Sigmoid colon (tissue), 6 donors: ENCODE measurements at regions not wholly inside any gene's neighbourhood (a gene's known extent, or its start where the extent isn't known, plus 50 kb on each side); places are given as distances from the start of the nearest gene placed in this dataset.
A peak's percentile ranks its signal among the peaks of the same experiment; 100 is the strongest.

ENCODE experiments used
- DNase-seq: peaks from one replicate; pipeline ENCODE4 v3.0.0-alpha.2; 2019
- H3K27ac ChIP-seq, 4 donors: fragments of 200-600 bp; sonication (generic); one replicate each; pipeline ENCODE4 v1.5.1; 2016 to 2019; ENCODE audit warnings: mild to moderate bottlenecking in 1 of 4
- H3K27me3 ChIP-seq, 3 donors: fragments of 200-600 bp; sonication (generic); one replicate each; pipeline ENCODE4 v1.5.1; 2019; ENCODE audit warnings: mild to moderate bottlenecking in 1 of 3
- H3K36me3 ChIP-seq, 4 donors: fragments of 200-600 bp; sonication (generic); one replicate each; pipeline ENCODE4 v1.5.1; 2016 to 2019
- H3K4me1 ChIP-seq, 4 donors: fragments of 200-600 bp; sonication (generic); one replicate each; pipeline ENCODE4 v1.5.1; 2017 to 2019
- H3K4me3 ChIP-seq, 4 donors: fragments of 200-600 bp; sonication (generic); one replicate each; pipeline ENCODE4 v1.5.1; 2017 to 2019; ENCODE audit warnings: mild to moderate bottlenecking in 2 of 4, moderate library complexity in 1 of 4
- H3K9me3 ChIP-seq, 4 donors: fragments of 200-600 bp in 3 of 4; sonication (generic) in 3 of 4; one replicate each; pipeline versions ENCODE4 v1.5.1 to v1.6.1; 2013 to 2019
- CTCF ChIP-seq, 4 experiments: fragments of 450-650 bp in 3 of 4; fragments of 200-600 bp in 1 of 4; IDR thresholded peaks; one replicate each; pipeline ENCODE4 v1.5.1; 2016 to 2019; ENCODE audit warnings: antibody characterized with exemption in 4 of 4, mild to moderate bottlenecking in 3 of 4, moderate library complexity in 2 of 4
- EP300 ChIP-seq, 4 donors: sonication (generic); formaldehyde crosslinking; IDR thresholded peaks; one replicate each; pipeline ENCODE4 v1.6.1; 2017; ENCODE audit warnings: antibody characterized with exemption in 4 of 4
- POLR2A ChIP-seq, 2 donors: fragments of 450-650 bp; IDR thresholded peaks; one replicate each; pipeline ENCODE4 v1.6.1; 2016; ENCODE audit warnings: antibody characterized with exemption in 2 of 2, mild to moderate bottlenecking in 2 of 2, moderate library complexity in 2 of 2
- POLR2AphosphoS5 ChIP-seq, 4 donors: sonication (generic); formaldehyde crosslinking; IDR thresholded peaks; one replicate each; pipeline ENCODE4 v1.6.1; 2017; ENCODE audit warnings: antibody characterized with exemption in 4 of 4
- WGBS, 2 donors: extraction: QIAGEN DNeasy Blood & Tissue Kit; methylation state at CpG; one replicate each; pipeline ENCODE4 v1.1.7; 2013; 5-methylcytosine and 5-hydroxymethylcytosine counted together
- intact Hi-C: fragments of 100-400 bp; cut with DNase I; formaldehyde crosslinking; loops from one replicate; pipeline ENCODE4 v1.15.1; 2023
- donor health status: healthy with polysubstance abuse.
- donor health status: healthy.

GRCh38 chr11:76270389-76270788 is 64.1 kb upstream of the WNT11 start:
- peaks cover 0 to 10% (median 0%) of the 10 kb centered on the region in 4 donors for H3K4me1 ChIP-seq
- intact Hi-C loops: no loop called here
- H3K27me3 ChIP-seq: no peaks in the 10 kb centered on the region
- no peak for DNase-seq
- H3K4me3 ChIP-seq: no peak overlapping the region
- peak in 3 of 4 donors; percentile 21 to 44 (median 24) for TF ChIP-seq POLR2AphosphoS5 (IDR thresholded peaks at IDR 0.05)
- TF ChIP-seq EP300 (IDR thresholded peaks at IDR 0.05): no peak
- no peak for TF ChIP-seq CTCF (IDR thresholded peaks at IDR 0.05)
- 49 to 80% methylated on average over 1 of the region's 1 CpG for WGBS, 2 donors
- H3K36me3 ChIP-seq: no peaks in the 10 kb centered on the region
- H3K9me3 ChIP-seq: peaks cover 0 to 4% (median 0%) of the 10 kb centered on the region in 4 donors
- H3K27ac ChIP-seq: peak overlapping the region; percentile 23 to 53 (median 36)

DNA sequence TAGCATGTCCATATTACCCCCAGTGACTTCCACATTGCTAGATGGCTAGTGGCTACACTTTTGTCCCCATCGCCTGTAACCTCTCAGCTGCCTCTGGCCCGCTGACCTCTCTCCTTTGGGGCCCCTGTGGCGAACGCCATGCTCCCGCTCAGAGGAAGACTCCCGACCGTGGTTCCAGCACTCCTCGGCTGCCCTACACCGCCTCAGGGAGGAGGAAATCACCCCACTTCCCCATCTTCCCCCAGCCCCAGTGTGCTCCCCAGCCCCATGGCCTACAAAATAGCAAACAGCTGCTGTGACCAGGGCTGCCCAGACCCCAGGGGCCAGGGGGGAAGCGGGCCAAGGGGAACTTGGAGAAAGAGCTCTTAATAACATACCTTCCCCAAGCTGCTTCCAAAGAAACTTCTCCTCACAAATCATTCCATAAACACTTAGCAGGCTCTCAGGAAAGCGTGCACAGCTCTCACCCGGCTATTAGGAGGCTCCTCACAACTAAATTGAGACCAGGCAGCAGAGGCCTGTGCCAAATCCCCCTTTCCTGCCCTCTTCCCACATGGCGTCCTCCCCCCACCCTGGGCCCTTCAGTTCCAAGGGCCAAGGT is 63.5 kb upstream of the WNT11 start:
- 79 to 89% methylated on average over 13 of the region's 13 CpGs for WGBS, 2 donors
- TF ChIP-seq EP300 (IDR thresholded peaks at IDR 0.05) (no peak), POLR2AphosphoS5 (IDR thresholded peaks at IDR 0.05) (no peak), CTCF (IDR thresholded peaks at IDR 0.05) (no peak), POLR2A (IDR thresholded peaks at IDR 0.05) (no peak)
- intact Hi-C loops: no loop called here
- H3K36me3 ChIP-seq: no peaks in the 10 kb centered on the region
- H3K4me3 ChIP-seq: no peak overlapping the region
- peaks cover 0 to 12% (median 0%) of the 10 kb centered on the region in 4 donors for H3K4me1 ChIP-seq
- peak overlapping the region; percentile 23 to 53 (median 36) for H3K27ac ChIP-seq
- H3K27me3 ChIP-seq: no peaks in the 10 kb centered on the region
- H3K9me3 ChIP-seq: peaks cover 0 to 4% (median 0%) of the 10 kb centered on the region in 4 donors
- DNase-seq: no peak

- WGBS, 2 donors: 88 to 93% methylated on average over 6 of the region's 6 CpGs
- Histone ChIP-seq H3K4me3 (no peak overlapping the region), H3K4me1 (peaks cover 0 to 12% (median 0%) of the 10 kb centered on the region in 4 donors), H3K27ac (peak overlapping the region in 3 of 4 donors; percentile 23 to 39 (median 34)), H3K36me3 (no peaks in the 10 kb centered on the region), H3K9me3 (peaks cover 0 to under 1% (median 0%) of the 10 kb centered on the region in 4 donors), H3K27me3 (no peaks in the 10 kb centered on the region)
- intact Hi-C loops: no loop called here
- DNase-seq: peak; percentile 70
- no peak for TF ChIP-seq EP300 (IDR thresholded peaks at IDR 0.05)
- no peak for TF ChIP-seq CTCF (IDR thresholded peaks at IDR 0.05)
- no peak for TF ChIP-seq POLR2AphosphoS5 (IDR thresholded peaks at IDR 0.05)
- no peak for TF ChIP-seq POLR2A (IDR thresholded peaks at IDR 0.05)
These were observed 62.9 kb upstream of the WNT11 start for GRCh38 chr11:76269247-76269646.

- Histone ChIP-seq H3K36me3 (no peaks in the 10 kb centered on the region), H3K27ac (no peak overlapping the region), H3K9me3 (no peaks in the 10 kb centered on the region), H3K4me1 (peaks cover 0 to 12% (median 0%) of the 10 kb centered on the region in 4 donors), H3K4me3 (no peak overlapping the region), H3K27me3 (no peaks in the 10 kb centered on the region)
- TF ChIP-seq EP300 (IDR thresholded peaks at IDR 0.05): no peak
- no peak for TF ChIP-seq CTCF (IDR thresholded peaks at IDR 0.05)
- TF ChIP-seq POLR2A (IDR thresholded peaks at IDR 0.05): no peak
- TF ChIP-seq POLR2AphosphoS5 (IDR thresholded peaks at IDR 0.05): no peak
- intact Hi-C loops: no loop called here
- DNase-seq: no peak
These were observed 62.2 kb upstream of the WNT11 start for GRCh38 chr11:76268498-76268897.

DNA sequence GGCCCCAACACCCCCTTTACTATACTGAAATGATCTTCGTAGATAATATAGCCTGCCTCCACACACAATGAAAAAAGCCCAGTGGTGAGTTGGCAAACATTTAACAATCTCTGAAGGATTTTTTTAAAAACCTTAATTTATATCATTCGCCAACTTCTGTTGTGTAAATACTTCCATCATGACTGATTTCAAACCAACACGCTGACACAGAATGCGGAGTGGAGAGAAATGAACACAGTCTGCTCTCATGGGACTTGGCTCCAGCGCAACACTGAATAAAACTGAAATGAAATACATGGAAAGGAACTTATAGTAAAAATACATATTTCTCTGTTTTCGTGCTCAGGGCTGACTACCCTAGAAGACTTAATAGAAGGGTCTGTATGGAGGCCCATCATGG is 61.3 kb upstream of the WNT11 start:
- Histone ChIP-seq H3K27me3 (no peaks in the 10 kb centered on the region), H3K4me1 (peaks cover 0 to 12% (median 0%) of the 10 kb centered on the region in 4 donors), H3K4me3 (no peak overlapping the region), H3K36me3 (no peaks in the 10 kb centered on the region), H3K27ac (peak overlapping the region in 2 of 4 donors; percentile 28 to 75), H3K9me3 (no peaks in the 10 kb centered on the region)
- intact Hi-C loops: no loop called here
- DNase-seq: no peak
- no peak for TF ChIP-seq POLR2A (IDR thresholded peaks at IDR 0.05)
- TF ChIP-seq CTCF (IDR thresholded peaks at IDR 0.05): no peak
- no peak for TF ChIP-seq POLR2AphosphoS5 (IDR thresholded peaks at IDR 0.05)
- no peak for TF ChIP-seq EP300 (IDR thresholded peaks at IDR 0.05)
- WGBS, 2 donors: 91 to 92% methylated on average over 6 of the region's 6 CpGs
